Activated naive CD4-positive, alpha-beta T cell treated with anti-CD3 and anti-CD28 coated beads for 36 hours (primary cell): ENCODE measurements at regions not wholly inside any gene's neighbourhood (a gene's known extent, or its start where the extent isn't known, plus 50 kb on each side); places are given as distances from the start of the nearest gene placed in this dataset.

ENCODE experiments used
- CTCF ChIA-PET: fragments of 350-600 bp; sonication (Branson Sonifier 250); formaldehyde crosslinking; loops from one replicate; lab custom pipeline; 2021; ENCODE audit warnings: antibody characterized with exemption; lab: Charles Lee
- DNase-seq: peaks from one replicate; pipeline ENCODE4 v3.0.0-alpha.2; 2020
- H3K27ac Mint-ChIP-seq: one replicate; pipeline ENCODE4 v1.8.0; 2021; ENCODE audit warnings: mild to moderate bottlenecking, mixed read lengths
- H3K27me3 Mint-ChIP-seq: one replicate; pipeline ENCODE4 v1.8.0; 2021; ENCODE audit warnings: low read depth, mixed read lengths
- H3K36me3 Mint-ChIP-seq: one replicate; pipeline ENCODE4 v1.8.0; 2021; ENCODE audit warnings: low read depth, mixed read lengths
- H3K4me1 Mint-ChIP-seq: one replicate; pipeline ENCODE4 v1.8.0; 2021; ENCODE audit warnings: low read depth, mixed read lengths
- H3K4me3 Mint-ChIP-seq: one replicate; pipeline ENCODE4 v1.8.0; 2021; ENCODE audit warnings: mild to moderate bottlenecking, moderate library complexity, mixed read lengths
- H3K9me3 Mint-ChIP-seq: one replicate; pipeline ENCODE4 v1.8.0; 2021; ENCODE audit warnings: mixed read lengths
- intact Hi-C: fragments of 100-400 bp; cut with micrococcal nuclease; formaldehyde crosslinking; loops from one replicate; pipeline ENCODE4 v1.15.1; 2023

DNA sequence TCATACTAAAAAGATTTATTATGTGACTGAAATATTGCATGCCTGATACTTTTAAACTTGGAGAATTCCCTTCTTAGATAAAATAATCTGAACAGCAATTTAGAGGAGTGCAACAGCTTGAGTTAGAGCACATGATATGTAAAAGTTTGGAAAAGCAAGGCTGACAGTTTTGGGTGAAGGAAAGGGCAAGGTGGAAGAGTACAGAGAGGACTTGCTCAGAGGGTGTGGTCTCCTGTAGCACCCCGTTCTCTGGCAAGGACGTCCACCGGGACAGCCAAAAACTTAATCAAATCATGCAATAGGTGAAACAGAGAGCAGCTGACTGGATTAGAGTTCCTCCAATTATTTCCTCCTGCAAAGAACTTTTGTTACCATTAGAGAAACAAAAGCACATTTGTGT is 65.2 kb upstream of the PDZRN4 start:
- H3K9me3 Mint-ChIP-seq = no peaks in the 10 kb centered on the region
- no peaks in the 10 kb centered on the region for H3K4me1 Mint-ChIP-seq
- H3K27me3 Mint-ChIP-seq = no peaks in the 10 kb centered on the region
- no peak overlapping the region for H3K27ac Mint-ChIP-seq
- H3K36me3 Mint-ChIP-seq = no peaks in the 10 kb centered on the region
- CTCF ChIA-PET = interaction anchor here (0.6 kb wide), 1 partner anchor 926 kb away, joined by 4 read pairs; no protein-coding TSS in a partner anchor
- intact Hi-C loops = no loop called here
- no peak overlapping the region for H3K4me3 Mint-ChIP-seq
- DNase-seq = no peak

DNA sequence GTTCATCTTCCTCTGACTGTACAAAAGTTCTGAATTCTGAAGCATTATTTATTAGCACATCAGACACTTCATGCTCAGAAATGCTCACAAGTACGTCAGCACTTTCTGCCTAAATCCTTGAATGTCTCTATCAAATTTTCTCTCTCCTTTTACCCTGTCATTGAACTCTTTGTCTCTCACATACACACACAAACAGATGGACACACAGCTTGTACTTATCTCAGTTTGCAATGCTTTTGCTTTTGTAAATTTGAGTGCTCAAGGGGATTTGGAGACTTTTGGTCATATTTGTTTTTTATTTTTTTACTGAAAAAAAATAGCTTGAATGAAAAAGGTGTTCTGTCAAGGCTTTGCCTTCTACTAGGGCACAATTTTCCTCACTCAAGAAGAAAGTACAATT is 64.2 kb upstream of the PDZRN4 start:
- CTCF ChIA-PET = no interaction called here
- Mint-ChIP-seq H3K4me3 (no peak overlapping the region), H3K27ac (no peak overlapping the region), H3K9me3 (no peaks in the 10 kb centered on the region), H3K36me3 (no peaks in the 10 kb centered on the region), H3K27me3 (no peaks in the 10 kb centered on the region), H3K4me1 (no peaks in the 10 kb centered on the region)
- DNase-seq = no peak
- intact Hi-C loops = no loop called here
